Heart left ventricle (tissue), 13 donors: ENCODE measurements at regions not wholly inside any gene's neighbourhood (a gene's known extent, or its start where the extent isn't known, plus 50 kb on each side); places are given as distances from the start of the nearest gene placed in this dataset.

Source experiments
- POLR2A ChIP-seq, 2 donors: fragments of 450-650 bp; IDR thresholded peaks; one replicate each; pipeline ENCODE4 v1.6.1; 2017; ENCODE audit warnings: antibody characterized with exemption in 2 of 2, mild to moderate bottlenecking in 2 of 2, moderate library complexity in 2 of 2
- TF ChIP-seq, protein P1 (sequence below), 12 donors: fragments of 200-600 bp; sonication (generic) in 4 of 12; IDR thresholded peaks; one replicate each; pipeline versions ENCODE4 v1.5.0 to v1.8.0; 2018 to 2022; ENCODE audit warnings: antibody characterized with exemption in 12 of 12, mild to moderate bottlenecking in 5 of 12
- donor health status: ischemic (EF 13 %, LVEDD 7.1; RV severe dilation, severe dysfunction).
- donor health status: DM: no; HTN: yes; CAD: no.
- donor health status: DM: no; HTN: no; CAD: no.
- donor health status: ischemic (EF 25% LVEDD 6.9; RV normal size, moderate dysfunction).
- donor health status: ischemic (EF 25% LVEDD 5.7; RV mildly dilated, moderate dysfunction).
- donor health status: ischemic (EF 35%, LVEDD 5.7; RV mildly dilated, moderate dysfunction).
- donor health status: nonischemic (EF 11% LVEDD 7.7; RV severe dilation, severe dysfunction).
- donor health status: DM: yes; HTN: yes; CAD: no.
- donor health status: PGD.
- donor health status: ischemic (EF 29% LVEDD 5.4; RV normal size, mild dysfunction).
- donor health status: nonischemic (EF 23%, LVEDD 6.1; RV moderate dilation, normal function).

DNA sequence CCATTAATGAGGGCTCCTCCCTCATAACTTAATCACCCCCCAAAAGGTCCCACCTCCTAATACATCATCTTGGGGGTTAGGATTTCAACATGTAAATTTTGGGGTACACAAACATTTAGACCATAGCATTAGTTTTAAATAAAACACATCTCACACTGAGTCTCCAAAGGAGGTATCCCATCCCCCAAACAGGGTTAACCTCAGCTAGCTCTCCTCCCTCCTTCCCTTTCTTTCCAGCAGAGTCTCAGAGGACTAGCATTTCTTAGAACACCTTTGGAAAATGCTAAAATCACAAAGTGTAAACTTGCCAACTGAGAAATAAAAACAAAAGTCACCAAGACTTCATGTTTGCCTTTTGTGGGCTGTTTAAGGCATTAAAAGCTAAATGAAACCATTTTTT, 51.2 kb upstream of the FOXB1 start:
- TF ChIP-seq, protein P1, sequence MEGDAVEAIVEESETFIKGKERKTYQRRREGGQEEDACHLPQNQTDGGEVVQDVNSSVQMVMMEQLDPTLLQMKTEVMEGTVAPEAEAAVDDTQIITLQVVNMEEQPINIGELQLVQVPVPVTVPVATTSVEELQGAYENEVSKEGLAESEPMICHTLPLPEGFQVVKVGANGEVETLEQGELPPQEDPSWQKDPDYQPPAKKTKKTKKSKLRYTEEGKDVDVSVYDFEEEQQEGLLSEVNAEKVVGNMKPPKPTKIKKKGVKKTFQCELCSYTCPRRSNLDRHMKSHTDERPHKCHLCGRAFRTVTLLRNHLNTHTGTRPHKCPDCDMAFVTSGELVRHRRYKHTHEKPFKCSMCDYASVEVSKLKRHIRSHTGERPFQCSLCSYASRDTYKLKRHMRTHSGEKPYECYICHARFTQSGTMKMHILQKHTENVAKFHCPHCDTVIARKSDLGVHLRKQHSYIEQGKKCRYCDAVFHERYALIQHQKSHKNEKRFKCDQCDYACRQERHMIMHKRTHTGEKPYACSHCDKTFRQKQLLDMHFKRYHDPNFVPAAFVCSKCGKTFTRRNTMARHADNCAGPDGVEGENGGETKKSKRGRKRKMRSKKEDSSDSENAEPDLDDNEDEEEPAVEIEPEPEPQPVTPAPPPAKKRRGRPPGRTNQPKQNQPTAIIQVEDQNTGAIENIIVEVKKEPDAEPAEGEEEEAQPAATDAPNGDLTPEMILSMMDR (IDR thresholded peaks at IDR 0.05) = no peak
- no peak for TF ChIP-seq POLR2A (IDR thresholded peaks at IDR 0.05)
